Smooth muscle cell of the brain vasculature (primary cell): ENCODE measurements at regions not wholly inside any gene's neighbourhood (a gene's known extent, or its start where the extent isn't known, plus 50 kb on each side); places are given as distances from the start of the nearest gene placed in this dataset.

Experiments
- DNase-seq: peaks from one replicate; pipeline ENCODE4 v3.0.0-alpha.2; 2012; ENCODE audit warnings: low read depth, low spot score

- DNase-seq: no peak
These were observed 89.0 kb downstream of the RPL22L1 start for GRCh38 chr3:170780955-170781354.

- no peak for DNase-seq
These were observed 89.5 kb downstream of the RPL22L1 start for GRCh38 chr3:170780471-170780870.

- DNase-seq: no peak
These were observed 91.5 kb downstream of the RPL22L1 start for GRCh38 chr3:170778240-170779217.

GRCh38 chr3:170777564-170777926 is 92.5 kb downstream of the RPL22L1 start:
- DNase-seq: no peak

GRCh38 chr3:170776887-170777563 is 93.0 kb downstream of the RPL22L1 start:
- DNase-seq: no peak

- no peak for DNase-seq
These were observed 96.1 kb downstream of the RPL22L1 start for GRCh38 chr3:170773682-170774425.

GRCh38 chr3:170772175-170772574 is 97.8 kb downstream of the RPL22L1 start:
- no peak for DNase-seq

GRCh38 chr3:170768334-170768801 is 101.6 kb downstream of the RPL22L1 start:
- peak; percentile 82 for DNase-seq

GRCh38 chr3:170767576-170767941 is 102.4 kb downstream of the RPL22L1 start:
- no peak for DNase-seq

- no peak for DNase-seq
These were observed 103.0 kb downstream of the RPL22L1 start for GRCh38 chr3:170766823-170767575.

GRCh38 chr3:170766253-170766652 is 103.7 kb downstream of the RPL22L1 start:
- DNase-seq: no peak

GRCh38 chr3:170765419-170766078 is 104.4 kb downstream of the RPL22L1 start:
- DNase-seq: no peak

- DNase-seq: no peak
These were observed 106.0 kb downstream of the RPL22L1 start for GRCh38 chr3:170764017-170764416.

- no peak for DNase-seq
These were observed 107.9 kb downstream of the RPL22L1 start for GRCh38 chr3:170762064-170762463.

- DNase-seq: no peak
These were observed 108.9 kb downstream of the RPL22L1 start for GRCh38 chr3:170761103-170761502.

GRCh38 chr3:170760174-170760526 is 109.8 kb downstream of the RPL22L1 start:
- DNase-seq: no peak

GRCh38 chr3:170759511-170760173 is 110.4 kb downstream of the RPL22L1 start:
- DNase-seq: no peak

- no peak for DNase-seq
These were observed 113.0 kb downstream of the RPL22L1 start for GRCh38 chr3:170757038-170757437.

GRCh38 chr3:170754311-170754693 is 115.7 kb downstream of the RPL22L1 start:
- no peak for DNase-seq
